Putamen (tissue), 1 donor: ENCODE measurements at regions not wholly inside any gene's neighbourhood (a gene's known extent, or its start where the extent isn't known, plus 50 kb on each side); places are given as distances from the start of the nearest gene placed in this dataset.

Source experiments
- DNase-seq: peaks from one replicate; pipeline ENCODE4 v3.0.0-alpha.2; 2016; ENCODE audit warnings: low spot score

DNA sequence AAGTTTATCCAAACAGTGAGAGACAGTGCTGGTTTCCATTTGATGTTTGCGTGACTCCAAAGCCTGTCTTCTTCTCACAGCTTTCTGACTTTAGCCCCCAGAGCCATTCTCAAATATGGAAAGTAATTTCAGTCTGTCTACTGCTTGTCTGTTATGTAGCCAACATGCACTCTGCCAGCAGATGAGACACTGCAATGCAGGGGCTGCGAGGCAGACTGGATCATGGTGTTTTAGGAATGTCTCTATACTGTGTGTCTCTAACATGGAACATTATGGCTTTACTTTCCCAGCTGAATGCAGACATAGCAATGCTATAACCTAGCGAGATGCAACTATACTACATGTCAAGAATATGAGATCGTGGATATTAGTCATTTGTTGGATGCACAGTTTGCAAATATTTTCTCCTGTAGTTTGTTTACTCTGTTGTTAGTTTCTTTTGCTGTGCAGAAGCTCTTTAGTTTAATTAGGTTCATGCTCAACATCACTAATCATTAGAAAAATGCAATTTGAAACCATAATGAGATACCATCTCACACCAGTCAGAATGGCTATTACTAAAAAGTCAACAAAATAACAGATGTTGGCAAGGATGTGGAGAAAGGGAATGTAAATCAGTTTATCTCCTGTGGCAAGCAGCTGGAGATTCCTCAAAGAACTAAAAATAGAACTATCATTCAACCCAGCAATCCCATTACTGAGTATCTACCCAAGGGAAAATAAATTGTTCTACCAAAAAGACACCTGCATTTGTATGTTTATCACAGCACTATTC, 235.8 kb upstream of the TMTC1 start:
- DNase-seq = no peak

DNA sequence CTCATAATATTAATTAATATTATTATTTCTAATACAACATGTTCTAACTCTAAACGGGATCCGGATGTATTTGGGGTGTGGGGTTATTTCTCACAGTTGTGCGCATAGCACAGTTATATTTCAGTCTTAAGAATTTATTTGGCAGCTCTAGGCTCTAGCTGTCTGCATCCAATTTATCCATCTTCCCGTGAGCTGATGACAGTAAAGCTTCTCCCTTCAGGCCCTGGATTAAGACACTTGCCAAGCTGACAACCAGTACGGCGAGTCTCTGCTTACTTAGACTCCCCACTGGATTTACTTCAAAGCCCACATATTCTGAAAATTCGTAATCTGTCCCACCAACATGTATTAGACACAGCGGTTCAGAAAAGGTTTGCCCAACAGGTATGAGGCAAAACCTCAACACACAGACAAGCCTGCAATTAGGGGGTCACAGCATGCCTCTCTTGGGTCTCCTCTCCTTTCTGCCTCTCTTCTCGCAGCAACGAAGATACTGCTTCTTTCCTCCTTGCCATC, 232.9 kb upstream of the TMTC1 start:
- no peak for DNase-seq

DNA sequence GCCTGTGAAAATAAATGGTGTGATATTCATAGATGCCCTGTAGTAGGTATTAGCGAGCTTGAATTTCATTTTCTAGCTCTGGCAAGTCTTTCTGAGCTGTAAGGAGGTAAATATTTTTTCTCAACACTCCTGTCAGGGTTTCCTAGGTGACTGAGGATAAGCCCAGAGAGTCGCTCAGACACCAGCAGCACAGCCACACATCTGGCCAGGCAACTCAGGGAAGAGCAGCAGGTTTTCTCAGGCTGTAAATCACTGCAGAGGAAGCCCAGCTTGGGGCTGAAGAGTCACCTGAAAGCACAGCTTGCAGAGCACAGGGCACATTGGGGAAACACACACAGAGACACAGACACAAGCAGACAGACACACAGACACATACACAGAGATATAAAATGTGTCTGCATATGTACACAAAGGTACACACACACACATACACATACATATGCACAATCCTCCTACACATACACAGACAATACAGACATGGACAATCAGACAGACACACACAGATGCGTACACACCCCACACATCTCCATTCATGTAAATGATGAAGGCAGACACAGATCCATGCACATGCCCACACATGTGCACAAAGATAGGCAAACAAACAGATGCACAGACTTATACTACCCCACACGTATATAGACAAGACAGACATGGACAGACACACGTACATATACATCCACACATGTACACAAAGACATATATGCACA, 232.0 kb upstream of the TMTC1 start:
- DNase-seq = no peak

DNA sequence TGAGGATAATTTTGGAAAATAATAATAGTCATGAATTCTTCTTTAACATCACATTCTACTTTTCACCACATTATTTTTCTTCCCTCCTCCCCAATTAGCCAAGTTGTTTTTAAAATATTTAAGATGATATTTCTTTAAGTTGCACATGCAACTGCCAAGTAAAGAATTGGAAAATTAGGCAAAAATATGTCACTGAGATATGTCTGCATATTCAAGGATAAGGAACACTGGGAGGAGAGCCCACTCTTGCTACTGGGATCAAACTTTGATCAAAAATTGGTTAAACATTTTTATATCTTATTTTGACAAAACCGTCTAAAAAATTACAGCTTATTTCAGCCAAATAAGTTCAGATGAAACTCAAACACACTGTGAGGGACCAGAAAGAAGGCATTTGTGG, 231.2 kb upstream of the TMTC1 start:
- DNase-seq = no peak

DNA sequence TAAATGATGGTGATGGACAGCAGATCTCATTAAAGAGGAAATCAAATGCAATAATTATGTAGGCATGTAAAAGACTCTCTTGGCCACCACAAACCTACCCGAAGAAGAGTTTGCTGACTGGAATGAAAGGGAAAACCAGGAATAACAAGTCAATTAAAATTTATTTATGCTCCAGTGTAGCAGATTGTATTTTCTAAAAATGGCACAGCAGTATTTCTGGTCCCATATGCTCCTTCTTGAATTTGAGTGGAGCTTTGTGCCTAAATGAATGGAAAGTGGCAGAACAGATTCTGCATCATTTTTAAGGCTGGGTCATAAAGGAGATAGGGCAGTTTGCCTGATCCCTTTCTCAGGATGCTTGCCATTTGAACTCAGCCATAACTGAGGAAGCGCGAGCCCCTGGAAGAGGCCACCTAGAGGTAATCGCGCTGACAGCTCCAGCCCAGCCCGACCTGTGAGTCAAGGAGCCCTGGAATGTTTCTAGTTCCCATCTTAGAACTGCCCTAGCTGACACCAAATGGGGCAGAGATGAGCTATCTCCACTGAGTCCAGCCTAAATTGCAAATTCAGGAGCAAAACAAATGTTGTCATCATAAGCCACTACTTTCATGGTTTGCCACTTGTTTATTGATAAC, 229.2 kb upstream of the TMTC1 start:
- DNase-seq = no peak

DNA sequence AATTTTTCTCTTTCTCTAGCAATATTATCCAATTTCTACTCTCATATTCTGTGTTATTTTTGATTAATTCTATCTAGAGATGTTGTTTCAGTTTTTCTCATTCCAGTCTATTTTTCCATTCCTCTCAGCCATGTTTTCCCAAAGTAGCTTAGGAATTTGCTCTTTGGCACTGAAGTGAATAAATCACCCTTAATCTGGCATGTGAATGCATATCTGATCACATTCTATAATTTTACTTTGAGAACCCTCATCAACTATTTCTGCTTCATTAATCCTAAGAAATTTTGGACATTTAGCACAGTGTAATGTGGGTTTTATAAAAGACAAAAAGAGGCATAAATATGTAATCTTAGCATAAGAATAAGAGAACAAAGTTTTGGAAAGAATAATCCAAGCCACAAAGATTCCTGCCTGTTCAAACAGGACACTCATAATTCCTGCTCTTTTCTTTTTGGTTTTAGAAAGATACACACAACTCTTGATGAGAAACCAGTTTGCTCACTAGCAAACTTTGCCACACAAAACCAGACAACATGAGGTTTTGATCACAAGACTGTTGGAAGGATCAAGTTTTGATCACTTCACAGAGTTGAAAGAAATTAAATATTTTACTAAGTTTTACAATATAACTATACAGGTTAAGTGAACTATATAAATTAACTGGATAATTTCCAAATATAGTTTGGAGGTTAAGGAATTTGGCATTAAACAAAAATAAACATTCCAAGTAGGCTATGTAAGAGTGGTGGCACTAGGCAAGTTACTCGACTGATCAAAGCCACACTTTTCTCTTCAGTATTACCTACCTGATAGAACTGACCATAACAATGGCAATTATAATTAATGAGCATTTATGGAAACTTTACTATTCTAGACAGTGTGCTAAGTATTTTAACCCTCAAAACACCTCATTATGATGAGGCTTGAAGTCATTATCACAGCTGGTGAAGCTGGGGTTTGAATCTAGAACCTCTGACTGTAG, 226.6 kb upstream of the TMTC1 start:
- DNase-seq = no peak

DNA sequence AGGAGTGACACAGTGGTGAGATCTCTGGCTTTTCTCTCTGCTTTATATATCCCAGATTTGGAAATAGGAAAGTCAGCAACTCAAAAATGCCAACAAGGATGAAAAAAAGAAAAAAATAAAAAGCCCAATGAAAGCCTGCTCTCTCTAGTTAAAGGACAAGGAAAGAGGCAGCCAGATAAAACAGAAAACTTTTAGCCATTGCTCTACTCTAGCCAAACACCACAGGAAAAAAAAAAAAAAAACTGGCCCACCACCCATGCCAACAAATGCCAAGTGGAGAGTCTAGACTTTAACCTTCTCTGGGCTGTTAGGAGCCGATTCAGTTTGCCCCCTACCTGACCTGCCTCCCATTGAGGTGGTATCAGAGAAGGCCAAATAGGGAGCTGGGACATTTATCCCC, 222.3 kb upstream of the TMTC1 start:
- no peak for DNase-seq

DNA sequence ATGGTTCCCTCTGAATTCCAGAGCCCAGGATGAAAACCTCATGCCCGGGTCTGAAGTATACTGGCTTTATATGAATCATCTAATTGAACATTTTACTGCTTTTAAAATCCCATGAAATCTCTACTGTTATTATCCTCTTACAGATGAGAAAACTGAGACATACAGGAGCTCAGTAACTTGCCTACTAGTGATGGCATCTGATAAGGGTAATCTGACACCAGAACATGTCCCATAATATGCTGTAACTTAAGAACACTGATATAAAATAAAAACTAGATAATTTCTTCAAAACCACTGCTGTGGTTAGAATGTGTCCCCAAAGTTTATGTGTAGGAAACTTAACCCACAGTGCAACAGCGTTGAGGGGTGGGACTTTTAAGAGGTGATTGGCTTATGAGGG, 219.6 kb upstream of the TMTC1 start:
- DNase-seq = no peak

DNA sequence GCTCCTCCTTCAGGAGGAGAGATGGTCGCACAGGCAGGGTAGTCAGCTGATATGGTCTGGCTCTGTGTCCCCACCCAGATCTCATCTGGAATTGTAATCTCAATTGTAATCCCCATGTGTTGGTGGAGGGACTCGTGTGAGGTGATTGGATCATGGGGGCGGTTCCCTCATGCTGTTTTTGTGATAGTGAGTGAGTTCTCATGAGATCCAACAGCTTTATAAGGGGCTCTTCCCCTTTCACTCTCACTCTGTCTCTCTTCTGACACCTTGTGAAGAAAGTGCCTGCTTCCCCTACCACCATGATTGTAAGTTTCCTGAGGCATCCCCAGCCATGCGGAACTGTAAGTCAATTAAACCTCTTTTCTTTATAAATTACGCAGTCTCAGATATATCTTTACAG, 218.9 kb upstream of the TMTC1 start:
- no peak for DNase-seq

DNA sequence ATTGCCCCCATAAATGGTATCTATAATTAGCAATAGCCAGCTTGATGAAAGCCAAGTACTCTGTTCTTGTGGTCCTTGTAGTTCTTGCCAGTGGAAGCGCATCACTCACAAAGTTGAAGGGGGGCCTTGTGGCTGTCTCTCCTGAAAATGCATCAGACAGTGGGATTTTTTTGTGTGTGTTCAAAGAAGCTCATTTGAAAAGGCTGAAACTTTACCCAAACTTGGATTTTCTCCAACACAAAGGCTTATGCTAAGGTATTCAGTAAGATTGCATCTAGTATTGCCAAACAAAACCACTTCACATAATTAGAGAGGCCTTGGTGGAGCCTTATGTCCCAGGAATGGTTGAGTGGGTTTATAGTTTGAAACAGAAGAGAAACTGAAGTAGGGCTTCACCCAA, 216.7 kb upstream of the TMTC1 start:
- no peak for DNase-seq

DNA sequence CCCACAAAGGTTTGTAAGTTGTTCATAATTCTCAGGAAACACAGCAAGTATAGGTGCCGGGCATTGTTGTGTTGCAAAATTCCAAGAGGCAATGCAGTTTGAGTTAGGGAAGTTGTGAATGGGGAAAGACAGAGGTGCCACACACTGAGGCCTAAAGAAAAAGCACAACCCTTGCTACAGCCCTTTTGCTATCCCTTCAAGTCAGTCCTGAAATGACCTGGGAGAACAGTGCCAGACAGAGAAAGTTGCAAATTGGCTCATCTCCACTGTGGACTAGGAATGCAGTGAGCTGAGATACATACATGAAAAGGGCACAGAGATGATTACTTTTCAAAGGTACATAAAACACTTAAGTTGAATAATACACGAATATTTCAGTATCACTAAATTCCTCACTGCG, 213.3 kb upstream of the TMTC1 start:
- DNase-seq = no peak

DNA sequence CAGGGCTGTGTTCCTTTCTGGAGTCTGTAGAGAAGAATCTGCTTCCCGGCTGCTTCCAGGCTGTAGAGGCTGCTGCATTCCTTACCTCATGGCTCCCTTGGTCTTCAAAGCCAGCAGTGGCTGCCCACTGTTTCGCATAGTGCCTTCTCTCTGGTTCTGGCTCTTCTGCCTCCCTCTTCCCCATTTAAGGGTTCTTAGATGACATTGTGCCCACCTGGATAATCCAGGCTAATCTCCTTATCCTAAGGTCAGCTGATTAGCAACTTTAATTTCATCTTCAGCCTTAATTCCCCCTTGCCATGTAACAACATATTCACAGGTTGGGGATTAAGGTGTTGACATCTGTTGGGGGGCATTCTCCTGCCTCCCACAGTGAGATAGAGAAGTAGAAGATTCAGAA, 208.6 kb upstream of the TMTC1 start:
- no peak for DNase-seq

DNA sequence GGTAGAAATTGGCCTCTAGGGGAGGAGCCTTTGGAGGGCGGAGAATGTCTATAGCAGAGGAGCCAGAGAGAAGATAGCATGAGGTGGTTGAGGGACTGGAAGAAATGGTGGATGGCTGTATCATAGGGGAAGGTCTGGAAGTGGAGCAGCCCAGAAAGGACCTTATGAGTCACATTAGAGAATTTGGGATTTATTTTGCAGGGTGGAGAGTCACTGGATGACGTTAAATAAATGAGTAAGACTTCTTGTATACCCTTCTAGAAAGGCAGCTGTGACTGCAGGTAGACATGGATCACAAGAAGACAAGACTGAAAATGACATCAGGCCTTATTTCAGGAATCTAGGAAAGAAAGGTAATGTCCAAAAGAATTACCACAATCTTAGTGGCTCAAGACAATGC, 208.2 kb upstream of the TMTC1 start:
- no peak for DNase-seq

DNA sequence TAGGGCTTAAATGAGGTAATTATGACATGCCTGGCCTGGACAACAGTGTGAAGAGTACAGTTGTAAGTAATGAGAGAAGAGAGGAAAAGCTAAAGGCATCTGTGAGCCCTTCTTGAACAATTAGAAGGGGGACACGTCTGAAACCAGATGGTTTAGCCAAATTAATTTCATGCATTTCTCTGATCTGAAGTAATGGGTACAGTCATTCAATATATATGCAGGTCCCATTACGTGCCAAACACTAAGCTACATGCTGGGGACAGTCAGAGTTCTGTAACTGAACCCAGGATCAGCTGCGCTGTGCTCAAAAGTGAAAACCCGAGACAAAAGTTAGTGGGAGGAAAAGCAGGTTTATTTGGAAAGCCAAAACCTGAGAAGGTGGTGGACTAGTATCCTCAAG, 207.2 kb upstream of the TMTC1 start:
- no peak for DNase-seq

DNA sequence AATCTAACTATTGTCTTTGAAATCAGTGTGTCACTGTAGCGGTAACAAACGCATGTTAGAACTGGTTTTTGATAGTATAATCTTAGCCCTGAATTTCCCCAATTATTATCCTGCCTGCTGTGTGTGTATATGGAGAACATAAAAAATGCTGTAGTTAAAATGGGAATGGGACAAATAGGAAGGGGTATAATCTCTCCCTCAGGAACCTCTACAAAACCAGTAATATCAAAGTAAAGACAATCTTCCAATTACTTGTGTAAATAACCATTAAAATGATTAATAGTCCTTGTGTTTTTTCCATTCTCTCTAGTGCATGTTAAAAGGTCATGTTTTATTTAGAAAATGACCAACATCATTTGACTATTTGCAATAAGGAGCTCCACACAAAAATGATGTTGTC, 200.1 kb upstream of the TMTC1 start:
- DNase-seq = no peak

DNA sequence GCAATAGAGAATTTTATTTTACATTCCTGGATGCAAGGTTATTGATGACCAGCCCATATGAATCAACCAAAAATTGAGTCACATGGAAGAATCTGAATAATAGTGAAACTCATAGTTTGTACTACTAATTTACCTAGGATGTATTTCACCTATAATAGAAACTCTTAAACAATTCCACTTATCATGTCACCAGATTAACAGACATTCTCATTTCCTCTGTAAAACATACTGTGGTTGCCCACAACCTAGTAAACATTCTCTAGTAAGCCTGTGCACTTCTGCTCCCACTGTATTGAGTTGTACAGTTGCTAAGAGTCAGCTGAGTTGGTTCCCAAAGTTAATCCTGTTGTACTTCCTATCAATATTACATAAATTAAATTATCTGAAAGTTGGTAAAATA, 196.6 kb upstream of the TMTC1 start:
- DNase-seq = no peak

DNA sequence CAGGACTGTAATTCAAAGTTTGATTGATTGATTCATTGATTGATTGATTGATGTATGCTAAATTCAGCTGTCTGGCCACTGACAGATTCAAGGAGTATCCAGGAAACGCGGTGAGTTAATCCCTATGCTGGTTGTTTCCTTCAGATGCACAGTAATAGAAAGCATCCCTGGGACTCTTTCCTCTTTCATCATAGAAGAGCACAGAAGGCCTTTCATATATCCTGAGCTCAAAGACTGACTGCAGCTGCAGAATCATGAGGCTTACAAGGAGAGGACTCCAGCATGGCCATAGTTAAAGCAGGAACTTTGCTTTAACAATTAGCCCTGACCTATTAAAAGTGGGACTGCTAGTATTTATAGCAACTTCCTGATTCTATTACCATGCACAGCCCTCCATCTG, 187.7 kb upstream of the TMTC1 start:
- no peak for DNase-seq

DNA sequence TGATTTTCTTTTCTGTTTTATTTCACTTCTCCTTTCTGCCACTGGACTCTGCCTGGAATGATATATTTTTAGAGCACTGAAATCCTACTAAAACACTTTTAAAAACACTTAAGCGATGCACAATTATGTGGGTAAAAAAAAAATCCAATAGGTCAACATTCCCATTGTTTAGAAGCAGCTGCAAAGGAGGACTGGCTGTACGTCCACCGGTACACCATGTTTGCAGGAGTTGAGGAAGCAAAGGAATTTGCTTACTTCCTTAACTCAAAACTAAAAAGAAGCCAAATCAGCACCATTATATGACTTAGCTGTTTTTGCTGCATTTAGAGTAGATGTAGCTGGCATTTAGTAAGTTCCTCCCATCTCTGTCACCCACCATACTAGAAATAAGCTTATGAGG, 186.8 kb upstream of the TMTC1 start:
- DNase-seq = no peak

DNA sequence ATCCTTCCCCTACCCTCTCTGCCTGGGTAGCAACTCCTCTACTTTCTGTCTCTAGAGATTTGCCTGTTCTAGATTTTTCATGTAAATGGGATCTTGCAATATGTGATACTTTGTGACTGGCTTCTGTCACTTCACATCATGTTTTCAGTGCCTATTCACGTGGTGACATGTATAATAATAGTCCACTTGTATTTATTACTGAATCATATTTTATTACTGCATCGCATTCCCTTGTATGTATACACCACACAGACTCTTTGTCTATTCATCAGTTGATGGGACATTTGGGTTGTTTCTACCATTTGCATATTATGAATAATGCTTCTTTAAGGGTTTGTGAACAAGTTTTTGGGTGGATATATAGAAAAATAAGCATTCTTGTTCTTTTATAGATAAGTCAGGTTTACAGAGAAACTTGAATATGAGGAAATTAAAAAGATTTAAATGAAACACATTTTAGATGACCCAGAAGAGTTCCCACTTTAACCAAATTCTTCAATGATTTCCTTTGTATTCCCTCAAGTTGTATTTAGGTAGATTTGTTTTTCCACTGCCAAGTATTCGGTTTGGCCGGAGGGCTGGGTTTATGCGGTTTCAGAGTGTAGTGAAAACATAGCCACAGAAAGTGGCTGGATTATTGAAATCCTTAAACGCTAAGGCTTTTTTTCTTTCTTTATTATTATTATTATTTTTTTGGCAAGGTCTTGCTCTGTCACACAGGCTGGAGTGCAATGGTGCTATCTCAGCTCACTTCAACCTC, 178.7 kb upstream of the TMTC1 start:
- no peak for DNase-seq

DNA sequence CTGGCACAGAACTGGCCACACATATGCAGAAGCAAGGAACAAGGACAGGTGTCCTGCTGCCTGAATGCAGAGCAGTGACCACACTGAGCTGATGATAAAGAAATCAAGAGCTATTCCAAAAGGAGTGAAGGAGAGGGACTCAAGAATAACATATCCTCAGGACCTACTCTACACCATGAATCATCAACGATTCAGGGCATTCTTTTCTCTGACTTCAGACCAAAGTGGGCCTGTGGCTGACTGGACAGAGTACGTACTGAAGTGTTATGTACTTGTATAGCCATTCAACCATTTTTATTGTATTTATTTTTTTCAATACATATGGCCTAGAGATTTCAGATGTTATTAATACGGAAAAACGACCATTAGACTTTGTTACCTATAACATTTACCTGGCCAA, 177.5 kb upstream of the TMTC1 start:
- DNase-seq = no peak

DNA sequence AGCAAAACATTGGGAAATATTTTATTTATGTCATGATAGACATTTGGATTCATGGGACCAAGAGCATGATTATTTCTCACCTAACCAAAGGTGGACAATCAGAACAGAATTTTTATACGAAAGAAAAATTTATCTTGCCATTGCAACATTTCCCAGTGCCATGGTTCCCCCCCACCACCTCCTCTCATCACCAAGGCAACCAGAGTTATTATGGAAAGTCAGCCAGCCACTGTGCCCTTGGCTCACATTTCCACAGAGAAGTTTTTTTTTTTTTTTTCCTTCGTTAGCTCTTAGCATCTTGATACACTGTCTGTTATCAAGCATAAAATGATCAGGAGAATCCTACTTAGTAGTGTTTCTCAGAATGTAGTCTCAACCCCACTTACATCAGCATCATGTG, 176.4 kb upstream of the TMTC1 start:
- peak; percentile 49 for DNase-seq
